B cell (primary cell): ENCODE measurements at regions not wholly inside any gene's neighbourhood (a gene's known extent, or its start where the extent isn't known, plus 50 kb on each side); places are given as distances from the start of the nearest gene placed in this dataset.

Experiments used
- CTCF ChIP-seq: fragments of 200-600 bp; IDR thresholded peaks from one replicate; pipeline ENCODE4 v1.8.0; 2022; ENCODE audit warnings: antibody characterized with exemption, mild to moderate bottlenecking
- EZH2 ChIP-seq: IDR thresholded peaks from 2 replicates; pipeline ENCODE4 v1.6.1; 2012; ENCODE audit warnings: borderline replicate concordance, low read depth, mild to moderate bottlenecking, moderate library complexity, low read length; ENCODE audit not compliant: insufficient read depth, poor library complexity, severe bottlenecking

GRCh38 chr6:92635553-92636153, 783.7 kb downstream of the EPHA7 start:
- TF ChIP-seq EZH2 (no peak), CTCF (no peak)
